Ectodermal cell (in vitro differentiated cells): ENCODE measurements at regions not wholly inside any gene's neighbourhood (a gene's known extent, or its start where the extent isn't known, plus 50 kb on each side); places are given as distances from the start of the nearest gene placed in this dataset.

ENCODE experiments used
- H3K27ac ChIP-seq: 2 replicates; pipeline ENCODE4 v1.7.0; 2013; ENCODE audit warnings: mild to moderate bottlenecking, low read depth, low read length; ENCODE audit not compliant: insufficient read depth, poor library complexity, severe bottlenecking
- H3K27me3 ChIP-seq: 2 replicates; pipeline ENCODE4 v1.7.0; 2013; ENCODE audit warnings: mild to moderate bottlenecking, low read length; ENCODE audit not compliant: insufficient read depth, control insufficient read depth, poor library complexity, severe bottlenecking
- H3K36me3 ChIP-seq: one replicate; pipeline ENCODE4 v1.7.0; 2013; ENCODE audit warnings: low read length; ENCODE audit not compliant: control insufficient read depth, insufficient read depth
- H3K4me1 ChIP-seq: one replicate; pipeline ENCODE4 v1.7.0; 2013; ENCODE audit warnings: low read length; ENCODE audit not compliant: control insufficient read depth, insufficient read depth
- H3K4me3 ChIP-seq: 2 replicates; pipeline ENCODE4 v1.7.0; 2013; ENCODE audit warnings: low read depth, low read length, control low read depth; ENCODE audit not compliant: insufficient read depth
- H3K9me3 ChIP-seq: 2 replicates; pipeline ENCODE4 v1.7.0; 2013; ENCODE audit warnings: mild to moderate bottlenecking, low read length, moderate library complexity; ENCODE audit not compliant: control insufficient read depth
- WGBS, 2 experiments: methylation state at CpG; one replicate each; pipeline ENCODE4 v1.1.7; 2013; ENCODE audit warnings: missing lambda C conversion rate in 2 of 2; 5-methylcytosine and 5-hydroxymethylcytosine counted together

DNA sequence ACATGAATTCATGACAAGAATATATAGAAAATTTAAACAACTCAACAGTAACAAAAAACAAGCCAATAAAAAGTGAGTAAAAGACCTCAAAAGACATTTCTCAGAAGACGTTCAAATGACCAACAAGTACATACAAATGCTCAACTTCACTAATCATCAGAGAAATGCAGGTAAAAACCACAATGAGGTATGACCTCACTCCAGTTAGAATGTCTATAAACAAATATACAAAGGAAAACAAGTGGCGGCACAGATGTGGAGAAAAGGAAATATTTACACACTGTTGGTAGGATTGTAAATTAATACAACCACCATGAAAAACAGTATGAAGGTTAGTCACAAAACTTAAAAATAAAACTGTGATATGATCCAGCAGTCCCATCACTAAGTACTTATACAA lies 1033.1 kb downstream of the RAPGEF2 start:
- no peaks in the 10 kb centered on the region for H3K27me3 ChIP-seq
- WGBS, 2 experiments = 87 to 88% methylated on average over 1 of the region's 2 CpGs
- no peaks in the 10 kb centered on the region for H3K4me1 ChIP-seq
- H3K27ac ChIP-seq = no peak overlapping the region
- peaks cover 5% of the 10 kb centered on the region for H3K9me3 ChIP-seq
- no peak overlapping the region for H3K4me3 ChIP-seq
- H3K36me3 ChIP-seq = no peaks in the 10 kb centered on the region

DNA sequence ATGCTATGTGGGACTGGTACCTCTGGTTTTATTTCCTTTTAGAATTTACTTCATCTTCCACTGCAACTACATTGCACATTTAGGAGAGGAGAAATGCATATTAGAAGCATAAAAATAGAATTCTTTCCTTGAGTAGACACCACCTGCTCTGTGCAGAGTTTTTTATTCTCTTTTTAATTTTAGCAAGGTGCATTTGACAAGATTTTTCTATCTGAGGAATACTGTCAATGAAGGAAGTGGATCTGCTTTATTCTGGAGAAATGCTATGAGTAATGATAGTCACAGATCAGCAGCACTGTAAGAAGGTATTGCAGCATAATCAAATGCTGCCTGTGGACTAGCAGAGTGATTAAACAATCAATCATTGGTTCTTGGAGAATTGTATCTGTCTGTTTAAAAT lies 1038.3 kb downstream of the RAPGEF2 start:
- Histone ChIP-seq H3K4me3 (no peak overlapping the region), H3K4me1 (no peaks in the 10 kb centered on the region), H3K9me3 (no peaks in the 10 kb centered on the region), H3K27me3 (no peaks in the 10 kb centered on the region), H3K36me3 (no peaks in the 10 kb centered on the region), H3K27ac (no peak overlapping the region)

DNA sequence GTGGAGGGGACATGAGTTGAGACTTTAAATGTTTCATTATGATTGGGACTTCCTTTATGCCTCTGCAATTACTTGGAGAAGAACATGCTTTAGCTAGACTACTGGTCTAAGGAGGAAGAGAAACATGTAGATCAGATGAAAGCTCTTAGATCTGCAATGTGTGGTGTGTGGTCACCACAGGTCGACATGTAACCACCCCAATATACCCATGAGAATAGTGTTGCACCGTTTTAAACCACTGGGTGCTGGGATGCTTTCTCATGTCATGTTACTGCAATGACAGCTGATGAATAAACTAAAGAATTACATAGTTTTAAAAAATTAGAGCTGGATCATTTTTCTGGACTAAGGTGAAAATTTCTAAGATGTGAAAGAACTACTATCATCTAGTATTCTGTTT lies 1039.7 kb downstream of the RAPGEF2 start:
- 93 to 94% methylated on average over 2 of the region's 2 CpGs for WGBS, 2 experiments

DNA sequence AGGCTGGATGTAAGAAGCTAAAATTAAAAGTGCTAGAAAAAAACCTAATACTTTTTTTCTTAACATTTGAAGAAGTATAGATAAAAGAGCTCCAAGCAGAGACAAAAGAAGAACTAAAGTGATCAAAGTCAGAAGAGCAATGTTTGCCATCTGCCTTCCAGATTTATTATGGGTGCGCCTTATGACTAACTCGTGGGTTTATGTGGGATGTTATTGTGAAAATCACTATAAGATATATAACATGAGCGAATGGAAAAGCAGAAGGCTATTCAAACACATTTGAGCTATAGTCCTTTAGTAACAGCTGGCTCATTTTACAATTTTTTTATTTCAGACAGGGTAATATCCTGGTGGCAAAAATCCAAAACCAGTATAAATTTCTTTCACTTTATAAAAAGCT lies 1040.7 kb downstream of the RAPGEF2 start:
- Histone ChIP-seq H3K9me3 (no peaks in the 10 kb centered on the region), H3K27me3 (no peaks in the 10 kb centered on the region), H3K4me1 (no peaks in the 10 kb centered on the region), H3K4me3 (no peak overlapping the region), H3K27ac (no peak overlapping the region), H3K36me3 (no peaks in the 10 kb centered on the region)
- 84 to 100% methylated on average over 1 to 3 of the region's 3 CpGs for WGBS, 2 experiments

More for the DNA sequence above, 1039.7 kb downstream of the RAPGEF2 start:
- no peaks in the 10 kb centered on the region for H3K27me3 ChIP-seq
- no peaks in the 10 kb centered on the region for H3K36me3 ChIP-seq
- H3K4me3 ChIP-seq = no peak overlapping the region
- H3K27ac ChIP-seq = no peak overlapping the region
- H3K4me1 ChIP-seq = no peaks in the 10 kb centered on the region
- H3K9me3 ChIP-seq = no peaks in the 10 kb centered on the region

DNA sequence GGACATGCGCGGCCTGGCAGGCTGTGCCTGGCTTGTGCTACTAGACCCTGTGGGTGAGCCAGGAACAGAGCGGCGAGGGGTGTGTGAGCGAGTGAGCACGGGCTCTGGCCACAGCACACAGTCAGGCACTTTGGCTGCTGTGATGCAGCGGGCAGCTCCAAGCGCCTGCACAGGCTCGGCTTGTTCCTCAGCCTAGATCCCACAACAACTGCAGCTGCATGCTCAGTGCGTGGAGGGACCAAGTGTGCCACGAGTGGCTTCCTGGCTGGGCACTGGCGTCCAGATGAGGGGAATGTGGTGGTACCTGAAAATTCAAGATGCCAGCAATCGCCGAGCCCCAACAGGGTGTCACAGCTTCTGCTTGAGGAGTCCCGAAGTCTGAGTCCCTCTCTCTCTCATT lies 1056.6 kb downstream of the RAPGEF2 start:
- H3K4me1 ChIP-seq = no peaks in the 10 kb centered on the region
- H3K36me3 ChIP-seq = no peaks in the 10 kb centered on the region
- no peaks in the 10 kb centered on the region for H3K27me3 ChIP-seq
- WGBS, 2 experiments = 95 to 97% methylated on average over 15 of the region's 15 CpGs
- no peak overlapping the region for H3K4me3 ChIP-seq
- H3K27ac ChIP-seq = no peak overlapping the region
- no peaks in the 10 kb centered on the region for H3K9me3 ChIP-seq

DNA sequence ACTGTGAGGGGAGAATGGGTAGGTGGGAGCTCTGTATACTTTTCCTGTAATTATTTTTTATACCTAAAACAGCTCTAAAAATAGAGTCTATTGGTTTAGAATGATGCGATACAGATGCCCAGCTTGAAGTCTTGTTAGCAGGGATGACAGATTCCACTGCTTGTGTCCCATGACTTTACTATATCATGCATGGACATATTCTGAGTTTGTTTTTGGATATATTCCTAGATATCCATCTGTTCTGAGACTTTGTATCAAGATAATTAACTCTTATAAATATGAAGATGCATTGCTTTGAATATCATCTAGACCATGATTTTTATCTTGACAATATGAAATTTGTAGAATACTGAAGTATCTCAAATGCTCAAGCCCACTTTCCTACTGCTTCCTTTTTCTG lies 1058.1 kb downstream of the RAPGEF2 start:
- WGBS, 2 experiments = 88 to 100% methylated on average over 1 of the region's 1 CpG
- no peaks in the 10 kb centered on the region for H3K4me1 ChIP-seq
- no peaks in the 10 kb centered on the region for H3K36me3 ChIP-seq
- no peaks in the 10 kb centered on the region for H3K27me3 ChIP-seq
- no peak overlapping the region for H3K27ac ChIP-seq
- no peaks in the 10 kb centered on the region for H3K9me3 ChIP-seq
- H3K4me3 ChIP-seq = no peak overlapping the region

DNA sequence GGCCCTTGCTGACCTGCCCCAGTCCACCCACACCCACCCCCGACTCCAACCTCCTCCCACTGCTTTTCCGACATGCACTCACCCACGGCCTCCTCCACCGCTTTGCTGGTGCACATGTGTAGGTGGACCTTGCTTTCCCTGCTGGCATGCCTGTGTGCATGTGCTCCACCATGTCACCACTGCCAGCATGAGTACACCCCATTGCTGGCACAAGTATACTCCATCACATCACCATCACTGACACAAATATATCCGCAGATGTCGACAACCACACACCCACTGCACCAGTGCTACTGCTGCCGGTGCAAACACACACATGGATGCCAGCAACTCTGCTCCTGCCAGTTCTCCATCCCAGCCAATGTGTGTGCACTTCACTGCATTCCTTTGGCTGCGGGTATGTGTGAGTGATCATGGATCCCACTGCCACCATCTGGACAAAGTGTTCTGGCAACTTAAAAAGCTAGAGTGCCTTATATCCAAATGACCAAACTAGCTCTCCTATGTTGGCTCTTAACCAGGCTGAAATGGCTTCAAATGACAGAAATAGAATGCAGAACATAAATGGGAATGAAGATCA lies 1072.3 kb downstream of the RAPGEF2 start:
- H3K27me3 ChIP-seq = no peaks in the 10 kb centered on the region
- WGBS, 2 experiments = 79% methylated on average over 8 of the region's 8 CpGs
- no peaks in the 10 kb centered on the region for H3K4me1 ChIP-seq

DNA sequence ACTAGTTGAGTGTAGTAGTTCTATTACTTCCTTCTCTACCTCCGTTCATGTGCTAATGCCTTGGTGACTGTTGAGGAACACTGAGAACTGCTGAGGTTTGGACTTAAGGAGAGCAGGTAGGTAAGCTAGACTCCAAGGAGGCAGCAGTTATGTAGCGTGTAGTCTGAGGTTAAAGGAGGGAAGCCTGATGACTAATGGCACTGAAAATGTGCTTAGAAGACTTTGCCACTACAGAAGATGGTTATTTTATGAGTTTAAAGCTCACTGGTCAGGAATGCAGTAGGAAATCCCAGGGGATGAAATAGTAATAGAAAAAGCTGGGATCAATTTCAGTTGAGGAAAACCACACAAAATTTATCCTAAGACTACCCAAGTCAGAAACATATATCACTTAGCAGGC lies 1077.3 kb downstream of the RAPGEF2 start:
- no peaks in the 10 kb centered on the region for H3K36me3 ChIP-seq
- H3K27me3 ChIP-seq = no peaks in the 10 kb centered on the region
- 92 to 95% methylated on average over 2 of the region's 2 CpGs for WGBS, 2 experiments
- H3K4me1 ChIP-seq = no peaks in the 10 kb centered on the region
- no peaks in the 10 kb centered on the region for H3K9me3 ChIP-seq
- no peak overlapping the region for H3K4me3 ChIP-seq
- no peak overlapping the region for H3K27ac ChIP-seq

More for the DNA sequence above, 1072.3 kb downstream of the RAPGEF2 start:
- no peaks in the 10 kb centered on the region for H3K36me3 ChIP-seq
- no peaks in the 10 kb centered on the region for H3K9me3 ChIP-seq
- H3K27ac ChIP-seq = no peak overlapping the region
- no peak overlapping the region for H3K4me3 ChIP-seq

DNA sequence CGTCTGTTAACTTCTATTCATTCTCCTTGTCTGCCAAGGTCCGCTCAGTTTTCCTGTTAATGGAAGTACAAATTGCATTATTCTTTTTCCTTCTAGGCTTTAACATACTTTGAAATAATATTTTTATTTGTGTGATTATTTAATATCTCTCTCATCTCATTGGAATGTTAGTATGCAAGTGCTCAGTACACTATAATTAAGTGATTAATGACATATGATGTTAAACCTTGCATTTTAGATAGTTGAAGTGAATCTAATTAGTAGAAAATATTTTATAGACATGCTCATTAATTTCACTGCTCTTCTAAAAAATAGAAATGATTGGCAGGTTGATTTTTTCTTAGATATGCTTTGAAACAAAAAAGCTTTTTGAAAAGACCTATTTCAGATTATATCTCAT lies 1079.8 kb downstream of the RAPGEF2 start:
- H3K36me3 ChIP-seq = no peaks in the 10 kb centered on the region
- H3K4me3 ChIP-seq = no peak overlapping the region
- H3K4me1 ChIP-seq = no peaks in the 10 kb centered on the region
- no peaks in the 10 kb centered on the region for H3K27me3 ChIP-seq
- H3K9me3 ChIP-seq = no peaks in the 10 kb centered on the region
- H3K27ac ChIP-seq = no peak overlapping the region
- 75 to 94% methylated on average over 1 to 2 of the region's 2 CpGs for WGBS, 2 experiments

DNA sequence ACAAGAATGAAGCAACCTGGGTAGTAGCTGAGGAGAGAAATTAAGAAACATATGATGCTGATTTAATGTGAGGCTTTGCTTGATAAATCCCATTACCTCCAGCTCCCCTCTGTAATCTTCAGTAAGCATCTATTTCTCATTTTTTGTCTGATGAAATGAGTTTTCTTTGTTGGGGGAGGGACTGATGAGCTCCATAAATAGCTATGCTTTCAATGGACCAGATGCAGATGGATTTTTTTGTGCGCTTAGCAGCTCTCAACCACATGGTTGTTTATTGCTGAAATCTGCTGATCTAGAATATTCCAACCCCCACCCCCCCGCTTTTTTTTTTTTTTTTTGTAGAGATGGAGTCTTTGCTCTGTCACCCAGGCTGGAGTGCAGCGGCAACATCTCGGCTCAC lies 1082.0 kb downstream of the RAPGEF2 start:
- no peaks in the 10 kb centered on the region for H3K27me3 ChIP-seq
- no peaks in the 10 kb centered on the region for H3K36me3 ChIP-seq
- no peaks in the 10 kb centered on the region for H3K4me1 ChIP-seq
- H3K27ac ChIP-seq = no peak overlapping the region
- 86 to 96% methylated on average over 3 to 4 of the region's 4 CpGs for WGBS, 2 experiments
- H3K4me3 ChIP-seq = no peak overlapping the region
- H3K9me3 ChIP-seq = no peaks in the 10 kb centered on the region

DNA sequence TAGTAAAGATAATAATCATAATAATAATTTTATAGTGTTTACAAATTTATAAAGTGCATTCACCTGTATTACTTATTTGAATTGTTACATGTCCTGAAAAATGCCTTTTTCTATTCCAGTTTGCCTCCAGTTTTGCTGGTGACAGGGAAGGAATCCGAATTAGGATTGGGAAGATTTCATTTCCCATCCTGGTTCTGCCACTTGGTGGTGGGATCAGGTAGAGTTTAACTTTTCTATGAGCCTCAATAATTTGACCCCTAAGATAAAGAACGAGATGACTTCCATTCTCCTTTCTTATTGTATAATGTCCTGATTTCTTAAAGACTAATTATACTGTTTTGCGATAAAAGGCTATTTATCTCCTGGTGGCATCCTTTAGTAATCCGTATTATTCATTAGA lies 1090.9 kb downstream of the RAPGEF2 start:
- Histone ChIP-seq H3K4me3 (no peak overlapping the region), H3K27me3 (no peaks in the 10 kb centered on the region), H3K36me3 (no peaks in the 10 kb centered on the region), H3K27ac (no peak overlapping the region), H3K4me1 (no peaks in the 10 kb centered on the region), H3K9me3 (no peaks in the 10 kb centered on the region)
- 91 to 100% methylated on average over 1 to 4 of the region's 4 CpGs for WGBS, 2 experiments
